HCT116 (cell line): ENCODE measurements at regions not wholly inside any gene's neighbourhood (a gene's known extent, or its start where the extent isn't known, plus 50 kb on each side); places are given as distances from the start of the nearest gene placed in this dataset.

Experiments used
- ATAC-seq: fragments of 200-7000 bp; cut with Tn5 transposase; 2 replicates; pipeline ENCODE4 v1.9.1; 2020; ENCODE audit warnings: mild to moderate bottlenecking, moderate library complexity
- BruUV-seq: library from RNA; stranded (reverse); fragments of 400-500 nt; replicated peaks from 2 replicates; lab custom pipeline; 2021; lab: Mats Ljungman, UMichigan
- CTCF ChIA-PET: fragments of 300-600 bp; sonication (Branson Sonifier 250); formaldehyde crosslinking; loops from one replicate; lab custom pipeline; 2021; ENCODE audit warnings: antibody characterized with exemption; lab: Charles Lee
- POLR2A ChIA-PET: fragments of 300-600, 350-600 bp; sonication (Branson Sonifier 250); formaldehyde crosslinking; loops from one replicate; lab custom pipeline; 2021; ENCODE audit warnings: antibody characterized with exemption; lab: Charles Lee
- RAD21 ChIA-PET, 2 experiments: fragments of 300-600 bp; sonication (Branson Sonifier 250); formaldehyde crosslinking; loops; one replicate each; lab custom pipeline; 2023; ENCODE audit warnings: low total read pairs in 2 of 2; ENCODE audit not compliant: uncharacterized antibody in 2 of 2, unreplicated experiment in 2 of 2, low non-redundant PET in 1 of 2; lab: Charles Lee
- DNase-seq: peaks from one replicate; pipeline ENCODE4 v3.0.0-alpha.2; 2010; ENCODE audit warnings: low read depth, low spot score
- H2AFZ ChIP-seq: fragments of 200-600 bp; shearing (Covaris generic), sonication (generic); 2 replicates; pipeline ENCODE4 v1.6.1; 2017; ENCODE audit warnings: low read depth, mixed run types, mixed read lengths, antibody characterized with exemption, low read length; ENCODE audit not compliant: poor library complexity, severe bottlenecking
- H3K27ac ChIP-seq: 2 replicates; pipeline ENCODE4 v1.5.1; 2012; ENCODE audit warnings: low read depth, low read length
- H3K27me3 ChIP-seq: fragments of 200-600 bp; sonication (generic); 2 replicates; pipeline ENCODE4 v1.6.1; 2016; ENCODE audit warnings: mixed run types, low read length, mixed read lengths; ENCODE audit not compliant: insufficient read depth
- H3K36me3 ChIP-seq, 2 experiments: fragments of 200-500 bp in 1 of 2; fragments of 200-600 bp in 1 of 2; sonication (Bioruptor generic) in 1 of 2; sonication (generic) in 1 of 2; 2 replicates each; pipeline versions ENCODE4 v1.5.1 to v1.6.1; 2014 to 2016; ENCODE audit warnings: low read length in 2 of 2, inconsistent platforms in 1 of 2, mixed read lengths in 1 of 2, mixed run types in 1 of 2; ENCODE audit not compliant: insufficient read depth in 2 of 2, control insufficient read depth in 1 of 2
- H3K4me1 ChIP-seq, 2 experiments: fragments of 200-600 bp in 1 of 2; sonication (generic) in 1 of 2; 2 replicates each; pipeline versions ENCODE4 v1.5.1 to v1.6.1; 2012 to 2017; ENCODE audit warnings: low read length in 2 of 2, inconsistent platforms in 1 of 2, mild to moderate bottlenecking in 1 of 2, mixed read lengths in 1 of 2, mixed run types in 1 of 2, moderate library complexity in 1 of 2; ENCODE audit not compliant: insufficient read depth in 2 of 2, control insufficient read depth in 1 of 2
- H3K4me2 ChIP-seq: fragments of 200-600 bp; sonication (generic); 2 replicates; pipeline ENCODE4 v1.6.1; 2017; ENCODE audit warnings: mixed run types, low read length, mixed read lengths
- H3K4me3 ChIP-seq, 2 experiments: fragments of 200-600 bp in 1 of 2; sonication (generic) in 1 of 2; replicated peaks in 1 of 2; 2 replicates each; pipeline ENCODE4 v1.5.1; 2011 to 2016; ENCODE audit warnings: low read length in 2 of 2, control low read depth in 1 of 2, low read depth in 1 of 2, mild to moderate bottlenecking in 1 of 2, mixed read lengths in 1 of 2, mixed run types in 1 of 2
- H3K79me2 ChIP-seq: fragments of 200-600 bp; sonication (generic); 2 replicates; pipeline ENCODE4 v1.6.1; 2017; ENCODE audit warnings: mild to moderate bottlenecking, mixed run types, low read length, moderate library complexity, mixed read lengths; ENCODE audit not compliant: insufficient read depth
- H3K9ac ChIP-seq: fragments of 200-600 bp; sonication (generic); 2 replicates; pipeline ENCODE4 v1.6.1; 2016; ENCODE audit warnings: low read length, mixed read lengths
- H3K9me2 ChIP-seq: fragments of 200-600 bp; sonication (generic), shearing (Covaris generic); 2 replicates; pipeline ENCODE4 v1.6.1; 2017; ENCODE audit warnings: mixed run types, mild to moderate bottlenecking, moderate library complexity; ENCODE audit not compliant: insufficient read depth
- H3K9me3 ChIP-seq, 2 experiments: fragments of 200-500 bp in 1 of 2; fragments of 200-600 bp in 1 of 2; sonication (Bioruptor generic) in 1 of 2; sonication (generic) in 1 of 2; 2 replicates each; pipeline ENCODE4 v1.6.1; 2014 to 2017; ENCODE audit warnings: low read length in 2 of 2, mixed read lengths in 2 of 2, inconsistent platforms in 1 of 2, low read depth in 1 of 2, mild to moderate bottlenecking in 1 of 2, mixed run types in 1 of 2, moderate library complexity in 1 of 2; ENCODE audit not compliant: control insufficient read depth in 1 of 2, insufficient read depth in 1 of 2
- H4K20me1 ChIP-seq: fragments of 200-600 bp; sonication (generic), shearing (Covaris generic); 2 replicates; pipeline ENCODE4 v1.6.1; 2017; ENCODE audit warnings: mixed run types, mild to moderate bottlenecking, moderate library complexity; ENCODE audit not compliant: insufficient read depth
- CEBPB ChIP-seq: IDR thresholded peaks from 2 replicates; pipeline ENCODE4 v1.6.1; 2012; ENCODE audit warnings: low read depth
- JUND ChIP-seq: IDR thresholded peaks from 2 replicates; pipeline ENCODE4 v1.6.1; 2012
- RAD21 ChIP-seq: IDR thresholded peaks from 2 replicates; pipeline ENCODE4 v1.6.1; 2012; ENCODE audit warnings: low read depth, mild to moderate bottlenecking
- SRF ChIP-seq: IDR thresholded peaks from 2 replicates; pipeline ENCODE4 v1.6.1; 2012; ENCODE audit warnings: low read depth
- ZFX ChIP-seq: fragments of 450-650 bp; IDR thresholded peaks from 2 replicates; pipeline ENCODE4 v1.6.1; 2017
- intact Hi-C: fragments of 100-400 bp; cut with micrococcal nuclease; formaldehyde crosslinking; loops from 2 replicates; pipeline ENCODE4 v1.10.0; 2022

GRCh38 chr4:14267373-14268060, 640.0 kb upstream of the BOD1L1 start:
- no peak for DNase-seq
- POLR2A ChIA-PET, result no interaction called here
- H3K79me2 ChIP-seq, result no peaks in the 10 kb centered on the region
- H4K20me1 ChIP-seq, result no peaks in the 10 kb centered on the region
- no TSS peak for BruUV-seq
- no peak overlapping the region for H3K4me2 ChIP-seq
- CTCF ChIA-PET, result no interaction called here
- H3K9ac ChIP-seq, result no peak overlapping the region
- RAD21 ChIA-PET, result no interaction called here
- no peaks in the 10 kb centered on the region for H3K9me2 ChIP-seq
- ATAC-seq, result no peak
- peaks cover 0 to 15% of the 10 kb centered on the region in 2 experiments; a peak in 2 of 4 replicates for H3K9me3 ChIP-seq
- intact Hi-C loops, result no loop called here
- no peaks in the 10 kb centered on the region for H3K4me1 ChIP-seq
- no peak overlapping the region for H2AFZ ChIP-seq
- no peaks in the 10 kb centered on the region for H3K27me3 ChIP-seq
- no peak overlapping the region for H3K4me3 ChIP-seq
- no peaks in the 10 kb centered on the region for H3K36me3 ChIP-seq
- H3K27ac ChIP-seq, result no peak overlapping the region
- TF ChIP-seq SRF, result no peak
- no peak for TF ChIP-seq RAD21
- TF ChIP-seq ZFX, result no peak
- no peak for TF ChIP-seq JUND

DNA sequence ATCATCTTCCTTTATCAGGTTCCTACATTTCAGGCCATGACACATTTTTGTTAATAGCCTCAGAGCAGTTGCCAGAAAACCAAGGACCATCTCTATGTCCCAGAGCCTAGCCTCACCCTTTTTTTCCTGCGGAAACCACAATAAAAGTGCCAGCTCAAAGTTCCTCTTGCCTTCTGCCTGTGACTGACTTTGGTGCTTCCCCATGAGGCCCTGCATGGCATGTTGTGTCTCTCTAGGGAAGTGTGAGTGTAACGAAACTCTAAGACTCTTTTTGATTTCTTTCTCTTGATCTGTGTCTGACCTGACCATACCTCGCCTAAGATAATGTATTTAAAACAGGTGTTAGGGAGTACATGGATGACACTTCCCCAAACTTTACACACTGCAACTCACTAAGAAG, 642.3 kb upstream of the BOD1L1 start:
- H3K9ac ChIP-seq, result no peak overlapping the region
- no peak overlapping the region for H3K27ac ChIP-seq
- H4K20me1 ChIP-seq, result no peaks in the 10 kb centered on the region
- RAD21 ChIA-PET, result no interaction called here
- no peaks in the 10 kb centered on the region for H3K36me3 ChIP-seq
- TF ChIP-seq CEBPB, result no peak
- no peak for TF ChIP-seq JUND
- no peak overlapping the region for H3K4me2 ChIP-seq
- BruUV-seq, result no TSS peak
- H3K9me2 ChIP-seq, result no peaks in the 10 kb centered on the region
- no peaks in the 10 kb centered on the region for H3K27me3 ChIP-seq
- POLR2A ChIA-PET, result no interaction called here
- no peak for DNase-seq
- no peak overlapping the region for H3K4me3 ChIP-seq
- no peaks in the 10 kb centered on the region for H3K4me1 ChIP-seq
- intact Hi-C loops, result no loop called here
- H3K9me3 ChIP-seq, result peaks cover 0 to 11% of the 10 kb centered on the region in 2 experiments; a peak in 2 of 4 replicates
- CTCF ChIA-PET, result no interaction called here
- no peak overlapping the region for H2AFZ ChIP-seq
- no peak for ATAC-seq
- no peaks in the 10 kb centered on the region for H3K79me2 ChIP-seq
